Astrocyte of the spinal cord (primary cell): ENCODE measurements at regions not wholly inside any gene's neighbourhood (a gene's known extent, or its start where the extent isn't known, plus 50 kb on each side); places are given as distances from the start of the nearest gene placed in this dataset.
"Not testable (repeated sequence)": the region's sequence is repeated elsewhere in the genome, so short reads cannot be mapped to it uniquely, and the experiment has no call there.

Experiments
- DNase-seq: peaks from one replicate; pipeline ENCODE4 v3.0.0; 2011; ENCODE audit warnings: low read depth, low spot score
- H3K4me3 ChIP-seq: 2 replicates; pipeline ENCODE4 v1.5.1; 2011; ENCODE audit warnings: low read depth, mild to moderate bottlenecking, low read length, moderate library complexity
- CTCF ChIP-seq: IDR thresholded peaks from 2 replicates; pipeline ENCODE4 v1.5.1; 2012; ENCODE audit warnings: low read depth, mild to moderate bottlenecking, low read length, inconsistent platforms
- in situ Hi-C: cut with HindIII; loops from 2 replicates; pipeline ENCODE4 v1.10.0; 2017; ENCODE audit warnings: low sequenced_read_pairs

DNA sequence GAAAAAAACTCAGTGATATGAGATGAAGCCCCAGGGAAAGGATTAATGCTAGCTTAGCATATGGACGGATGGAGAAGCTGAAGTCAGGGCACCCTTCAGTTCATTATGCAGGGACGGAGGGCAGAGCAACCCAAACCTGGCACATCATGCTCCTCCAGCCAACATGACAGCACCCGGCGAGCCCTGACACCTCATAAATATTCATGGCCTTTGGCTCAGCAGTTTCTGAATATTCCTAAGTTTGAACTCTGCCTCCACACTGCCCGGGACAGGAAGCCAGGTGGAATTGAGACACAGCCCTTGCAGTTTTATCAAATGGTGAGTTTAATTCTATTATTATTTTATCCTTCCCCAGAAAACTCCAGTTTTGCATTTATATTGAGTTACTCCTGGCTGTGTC, 87.3 kb upstream of the SH3BP4 start:
- no peak overlapping the region for H3K4me3 ChIP-seq
- no peak for TF ChIP-seq CTCF
- in situ Hi-C loops, result no loop called here
- no peak for DNase-seq

DNA sequence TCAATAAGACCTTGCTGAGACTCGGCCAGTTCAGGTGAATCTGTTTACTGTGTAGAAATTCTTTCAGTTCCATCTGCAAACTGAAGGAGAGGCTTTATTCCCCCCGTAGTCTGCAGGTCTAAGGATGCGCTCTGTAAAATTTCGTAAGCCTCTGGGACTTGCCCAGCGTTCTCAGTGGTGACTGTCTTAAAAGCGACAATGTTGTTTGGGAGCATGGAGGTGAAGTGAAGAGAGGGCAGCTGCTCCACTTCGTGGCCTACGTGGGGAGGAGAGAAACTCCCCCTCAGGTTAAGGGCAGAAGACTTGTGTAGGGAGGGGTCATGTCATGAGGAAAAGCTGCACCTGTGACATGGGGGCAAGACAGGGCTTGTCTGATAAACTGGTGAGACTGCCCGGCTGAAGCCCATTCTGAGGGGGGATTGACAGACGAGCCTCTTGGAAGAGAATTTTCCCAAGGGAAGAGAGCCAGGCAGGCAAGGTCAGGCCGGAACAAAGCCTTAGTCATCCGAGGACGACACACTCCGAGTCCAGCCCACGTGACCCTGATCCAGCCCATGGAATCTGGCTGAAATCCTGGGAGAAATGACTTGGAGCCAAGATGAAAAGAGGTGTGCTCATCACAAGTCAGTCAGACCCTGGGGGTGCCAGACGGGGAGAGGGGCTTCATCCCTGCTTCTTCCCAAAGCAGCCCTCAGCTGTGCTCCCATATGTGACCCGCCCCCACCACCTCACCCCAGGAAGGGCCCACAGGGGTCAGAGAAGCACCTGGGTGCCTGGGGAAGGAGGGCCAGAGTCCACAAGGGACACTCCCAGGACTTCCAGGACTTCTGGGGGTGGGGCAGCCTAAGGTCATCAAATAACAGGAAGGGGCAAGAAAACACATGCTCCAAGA, 88.5 kb upstream of the SH3BP4 start:
- no peak for TF ChIP-seq CTCF
- in situ Hi-C loops, result no loop called here
- no peak overlapping the region for H3K4me3 ChIP-seq
- DNase-seq, result peak; percentile 56

DNA sequence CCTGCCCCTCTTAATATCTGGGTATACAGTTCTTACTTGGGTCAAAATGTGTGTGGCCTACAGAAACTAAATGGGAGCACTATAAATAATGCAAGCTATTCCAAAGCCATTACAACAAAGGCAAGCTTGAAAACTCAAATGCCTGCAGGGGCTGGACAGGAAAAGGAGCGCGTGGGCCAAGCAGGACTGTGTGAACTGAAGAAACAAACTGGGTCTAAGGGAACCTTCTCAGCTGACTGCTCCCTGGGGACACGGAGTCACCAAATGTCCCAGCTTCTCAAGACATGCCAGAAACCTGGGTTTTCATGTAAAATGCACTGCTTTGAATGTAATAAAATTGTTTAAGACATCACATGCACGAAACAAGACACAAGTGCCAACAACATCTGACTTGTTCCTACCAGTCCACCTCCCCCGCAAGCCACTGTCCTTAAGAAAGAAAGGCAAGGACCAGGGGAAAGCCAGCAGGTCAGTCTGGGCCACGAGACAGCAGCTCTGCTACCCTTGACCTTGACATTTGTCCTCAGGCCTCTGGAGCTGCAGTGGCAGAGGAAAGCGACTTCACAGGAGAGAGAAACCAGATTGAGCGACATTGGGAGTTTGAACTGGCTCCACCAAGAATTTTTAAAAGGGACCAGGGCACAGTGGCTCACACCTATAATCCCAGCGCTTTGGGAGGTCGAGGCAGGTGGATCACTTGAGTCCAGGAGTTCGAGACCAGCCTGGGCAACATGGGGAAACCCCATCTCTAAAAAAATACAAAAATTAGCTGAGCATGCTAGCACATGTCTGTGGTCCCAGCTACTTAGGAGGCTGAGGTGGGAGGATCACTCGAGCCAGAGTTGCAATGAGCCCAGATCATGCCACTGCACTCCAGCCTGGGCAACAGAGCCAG, 89.7 kb upstream of the SH3BP4 start:
- no peak for TF ChIP-seq CTCF
- in situ Hi-C loops, result no loop called here
- DNase-seq, result no peak
- H3K4me3 ChIP-seq, result no peak overlapping the region

- in situ Hi-C loops, DNase-seq, H3K4me3 ChIP-seq: not testable (repeated sequence)
Observed at GRCh38 chr2:234859330-234859872, 92.4 kb upstream of the SH3BP4 start.

DNA sequence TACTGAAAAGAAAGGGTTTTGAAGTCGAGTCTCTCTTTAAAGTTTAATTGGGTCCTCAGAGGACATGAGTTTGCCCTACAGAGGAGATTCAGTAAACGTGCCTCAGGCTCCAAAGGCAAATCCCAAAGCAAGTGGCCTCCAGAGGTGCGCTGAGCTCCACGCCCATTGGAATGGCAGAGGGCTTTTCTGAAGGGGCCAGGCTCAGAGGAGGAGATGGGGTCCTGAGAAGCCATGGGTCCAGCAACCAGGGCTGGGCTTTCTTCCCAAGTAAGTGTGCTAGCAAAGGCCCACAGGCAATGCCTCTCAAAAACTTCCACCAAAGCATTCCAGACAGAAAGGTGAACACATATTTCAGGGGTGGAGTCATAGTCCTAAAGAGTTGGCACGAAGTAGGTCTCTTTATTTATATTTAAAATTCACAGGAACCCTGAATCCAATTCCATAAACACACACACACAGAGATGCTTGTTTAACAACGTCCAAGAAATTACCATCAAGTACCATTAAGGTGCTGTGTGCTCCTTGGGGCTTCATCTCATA, 93.0 kb upstream of the SH3BP4 start:
- no peak for TF ChIP-seq CTCF
- H3K4me3 ChIP-seq, result no peak overlapping the region
- DNase-seq, result no peak
- in situ Hi-C loops, result no loop called here

GRCh38 chr2:234858145-234858544, 93.7 kb upstream of the SH3BP4 start:
- no peak overlapping the region for H3K4me3 ChIP-seq
- in situ Hi-C loops, result no loop called here
- no peak for DNase-seq
- TF ChIP-seq CTCF, result no peak
